Ovary (tissue), 3 donors: ENCODE measurements at regions not wholly inside any gene's neighbourhood (a gene's known extent, or its start where the extent isn't known, plus 50 kb on each side); places are given as distances from the start of the nearest gene placed in this dataset.

ENCODE experiments used
- EP300 ChIP-seq: sonication (generic); formaldehyde crosslinking; IDR thresholded peaks from one replicate; pipeline ENCODE4 v1.6.1; 2017; ENCODE audit warnings: antibody characterized with exemption
- POLR2A ChIP-seq: fragments of 450-650 bp; IDR thresholded peaks from one replicate; pipeline ENCODE4 v1.6.1; 2017; ENCODE audit warnings: antibody characterized with exemption, mild to moderate bottlenecking, moderate library complexity
- TF ChIP-seq, protein P1 (sequence below), 3 donors: fragments of 450-650 bp in 2 of 3; fragments of 200-600 bp in 1 of 3; IDR thresholded peaks; one replicate each; pipeline versions ENCODE4 v1.5.1 to v1.8.0; 2016 to 2022; ENCODE audit warnings: antibody characterized with exemption in 3 of 3, mild to moderate bottlenecking in 1 of 3
- donor health status: DM: no; HTN: no; CAD: no.

- no peak for TF ChIP-seq EP300
- TF ChIP-seq, protein P1, sequence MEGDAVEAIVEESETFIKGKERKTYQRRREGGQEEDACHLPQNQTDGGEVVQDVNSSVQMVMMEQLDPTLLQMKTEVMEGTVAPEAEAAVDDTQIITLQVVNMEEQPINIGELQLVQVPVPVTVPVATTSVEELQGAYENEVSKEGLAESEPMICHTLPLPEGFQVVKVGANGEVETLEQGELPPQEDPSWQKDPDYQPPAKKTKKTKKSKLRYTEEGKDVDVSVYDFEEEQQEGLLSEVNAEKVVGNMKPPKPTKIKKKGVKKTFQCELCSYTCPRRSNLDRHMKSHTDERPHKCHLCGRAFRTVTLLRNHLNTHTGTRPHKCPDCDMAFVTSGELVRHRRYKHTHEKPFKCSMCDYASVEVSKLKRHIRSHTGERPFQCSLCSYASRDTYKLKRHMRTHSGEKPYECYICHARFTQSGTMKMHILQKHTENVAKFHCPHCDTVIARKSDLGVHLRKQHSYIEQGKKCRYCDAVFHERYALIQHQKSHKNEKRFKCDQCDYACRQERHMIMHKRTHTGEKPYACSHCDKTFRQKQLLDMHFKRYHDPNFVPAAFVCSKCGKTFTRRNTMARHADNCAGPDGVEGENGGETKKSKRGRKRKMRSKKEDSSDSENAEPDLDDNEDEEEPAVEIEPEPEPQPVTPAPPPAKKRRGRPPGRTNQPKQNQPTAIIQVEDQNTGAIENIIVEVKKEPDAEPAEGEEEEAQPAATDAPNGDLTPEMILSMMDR (IDR thresholded peaks at IDR 0.05): no peak
- no peak for TF ChIP-seq POLR2A
Measured at GRCh38 chr2:70017962-70018361, 56.5 kb upstream of the ASPRV1 start.
